ENCODE measurements at regions not wholly inside any gene's neighbourhood (a gene's known extent, or its start where the extent isn't known, plus 50 kb on each side); places are given as distances from the start of the nearest gene placed in this dataset.
A peak's percentile ranks its signal among the peaks of the same experiment; 100 is the strongest.

DNA sequence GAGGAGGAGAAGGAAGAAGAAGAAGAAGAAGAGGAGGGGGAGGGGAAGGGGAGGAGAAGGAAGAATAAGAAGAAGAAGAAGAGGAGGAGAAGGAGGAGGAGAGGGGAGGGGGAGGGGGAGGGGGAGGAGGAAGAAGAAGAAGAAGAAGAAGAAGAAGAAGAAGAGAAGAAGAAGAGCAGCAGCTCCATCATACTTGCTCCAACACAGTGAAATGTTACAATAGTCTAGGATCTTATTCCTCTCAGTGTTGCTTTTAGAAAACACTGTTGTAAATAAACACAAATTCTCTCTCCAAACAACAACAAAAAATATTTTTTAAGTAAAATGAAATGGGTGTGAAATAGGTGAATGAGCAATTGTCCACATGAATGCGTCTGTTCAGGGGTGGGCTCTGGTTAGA is 126.6 kb upstream of the KCNJ16 start:
- intact Hi-C loops (cut with micrococcal nuclease) (no loop called here), in situ Hi-C loops (cut with MboI) (no loop called here)
- no peak for ATAC-seq
- Histone ChIP-seq H3K9me1 (ENCODE audit: control insufficient read depth, insufficient read depth, low read length) (no peaks in the 10 kb centered on the region), H3K27ac (ENCODE audit: extremely low read depth, low read depth, low read length) (no peak overlapping the region), H3K4me2 (ENCODE audit: insufficient read depth, low read length) (no peak overlapping the region), H3K4me1 (replicated peaks in 1 of 2; ENCODE audit: control insufficient read depth in 2 of 2, insufficient read depth in 2 of 2, low read length in 2 of 2) (peaks cover 0 to 2% of the 10 kb centered on the region in 2 experiments; a peak in 2 of 5 replicates), H3K79me2 (ENCODE audit: control insufficient read depth, insufficient read depth, low read length) (no peaks in the 10 kb centered on the region), H3K27me3 (ENCODE audit: control insufficient read depth in 2 of 2, insufficient read depth in 2 of 2, low read length in 2 of 2) (no peaks in the 10 kb centered on the region), H4K20me1 (replicated peaks; ENCODE audit: control insufficient read depth, insufficient read depth, low read length) (no peaks in the 10 kb centered on the region), H3K9me3 (replicated peaks; ENCODE audit: control insufficient read depth, insufficient read depth, low read depth, low read length) (0 out of 2 replicates have a peak, but pooled peaks cover 4% of the 10 kb centered on the region), H3K36me3 (ENCODE audit: control insufficient read depth, insufficient read depth, low read length) (no peaks in the 10 kb centered on the region; the same call in 2 of the 3 replicates), H3K4me3 (no peak overlapping the region), H2AFZ (ENCODE audit: low read depth, low read length) (no peak overlapping the region), H3K9ac (ENCODE audit: insufficient read depth in 1 of 2, low read depth in 2 of 2, low read length in 2 of 2) (no peak overlapping the region)
- CTCF ChIA-PET (ENCODE audit: low intra/inter-chr PET ratio), result no interaction called here
- FAIRE-seq, result no peak
- POLR2A ChIA-PET, result no interaction called here
- no peak for TF ChIP-seq ZNF780A (CRISPR knock-in tag; IDR thresholded peaks at IDR 0.05)
- TF ChIP-seq, protein P1, sequence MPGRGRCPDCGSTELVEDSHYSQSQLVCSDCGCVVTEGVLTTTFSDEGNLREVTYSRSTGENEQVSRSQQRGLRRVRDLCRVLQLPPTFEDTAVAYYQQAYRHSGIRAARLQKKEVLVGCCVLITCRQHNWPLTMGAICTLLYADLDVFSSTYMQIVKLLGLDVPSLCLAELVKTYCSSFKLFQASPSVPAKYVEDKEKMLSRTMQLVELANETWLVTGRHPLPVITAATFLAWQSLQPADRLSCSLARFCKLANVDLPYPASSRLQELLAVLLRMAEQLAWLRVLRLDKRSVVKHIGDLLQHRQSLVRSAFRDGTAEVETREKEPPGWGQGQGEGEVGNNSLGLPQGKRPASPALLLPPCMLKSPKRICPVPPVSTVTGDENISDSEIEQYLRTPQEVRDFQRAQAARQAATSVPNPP (IDR thresholded peaks at IDR 0.05; ENCODE audit: borderline replicate concordance, insufficient read depth, insufficient read length), result no peak
- WGBS (ENCODE audit: insufficient coverage, low coverage, missing lambda C conversion rate), result 21% methylated on average over 1 of the region's 1 CpG
- no TSS peak for BruUV-seq (replicated peaks)
- DNase-seq (ENCODE audit: extremely low read depth in 1 of 4, low spot score in 3 of 4), result no peak

DNA sequence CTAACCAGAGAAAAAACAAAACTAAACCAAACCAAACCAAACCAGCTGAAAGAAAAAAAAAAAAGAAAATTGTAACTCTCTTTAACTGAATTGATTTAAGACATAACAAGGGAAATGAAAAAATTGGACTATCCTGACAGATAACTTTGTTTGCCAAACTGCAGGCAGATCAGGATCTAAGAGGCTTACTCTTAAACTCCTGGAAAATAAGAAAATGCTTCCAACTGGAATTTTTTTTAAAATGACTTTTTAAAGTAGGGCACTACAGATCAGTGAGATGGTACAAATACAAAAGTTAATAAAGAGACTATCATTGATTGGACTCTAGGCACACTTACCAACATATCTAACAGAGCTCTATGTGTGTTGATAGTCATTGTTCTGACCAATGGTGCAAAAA is 125.5 kb upstream of the KCNJ16 start:
- H3K9me3 ChIP-seq (replicated peaks; ENCODE audit: control insufficient read depth, insufficient read depth, low read depth, low read length), result 0 out of 2 replicates have a peak, but pooled peaks cover 4% of the 10 kb centered on the region
- CTCF ChIA-PET (ENCODE audit: low intra/inter-chr PET ratio), result no interaction called here
- no peak for TF ChIP-seq PTBP1 (IDR thresholded peaks at IDR 0.05; ENCODE audit: low read depth, low read length)
- TF ChIP-seq TARDBP (IDR thresholded peaks at IDR 0.05), result no peak
- TF ChIP-seq, protein P2, sequence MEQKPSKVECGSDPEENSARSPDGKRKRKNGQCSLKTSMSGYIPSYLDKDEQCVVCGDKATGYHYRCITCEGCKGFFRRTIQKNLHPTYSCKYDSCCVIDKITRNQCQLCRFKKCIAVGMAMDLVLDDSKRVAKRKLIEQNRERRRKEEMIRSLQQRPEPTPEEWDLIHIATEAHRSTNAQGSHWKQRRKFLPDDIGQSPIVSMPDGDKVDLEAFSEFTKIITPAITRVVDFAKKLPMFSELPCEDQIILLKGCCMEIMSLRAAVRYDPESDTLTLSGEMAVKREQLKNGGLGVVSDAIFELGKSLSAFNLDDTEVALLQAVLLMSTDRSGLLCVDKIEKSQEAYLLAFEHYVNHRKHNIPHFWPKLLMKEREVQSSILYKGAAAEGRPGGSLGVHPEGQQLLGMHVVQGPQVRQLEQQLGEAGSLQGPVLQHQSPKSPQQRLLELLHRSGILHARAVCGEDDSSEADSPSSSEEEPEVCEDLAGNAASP (IDR thresholded peaks at IDR 0.05), result no peak
- no peak for TF ChIP-seq ZEB2 (IDR thresholded peaks at IDR 0.05)
- no peak for TF ChIP-seq FOXJ2 (tag; IDR thresholded peaks at IDR 0.05)
- no peak for TF ChIP-seq CBX5 (IDR thresholded peaks at IDR 0.05; ENCODE audit: borderline replicate concordance, low read depth)
- TF ChIP-seq, protein P3, sequence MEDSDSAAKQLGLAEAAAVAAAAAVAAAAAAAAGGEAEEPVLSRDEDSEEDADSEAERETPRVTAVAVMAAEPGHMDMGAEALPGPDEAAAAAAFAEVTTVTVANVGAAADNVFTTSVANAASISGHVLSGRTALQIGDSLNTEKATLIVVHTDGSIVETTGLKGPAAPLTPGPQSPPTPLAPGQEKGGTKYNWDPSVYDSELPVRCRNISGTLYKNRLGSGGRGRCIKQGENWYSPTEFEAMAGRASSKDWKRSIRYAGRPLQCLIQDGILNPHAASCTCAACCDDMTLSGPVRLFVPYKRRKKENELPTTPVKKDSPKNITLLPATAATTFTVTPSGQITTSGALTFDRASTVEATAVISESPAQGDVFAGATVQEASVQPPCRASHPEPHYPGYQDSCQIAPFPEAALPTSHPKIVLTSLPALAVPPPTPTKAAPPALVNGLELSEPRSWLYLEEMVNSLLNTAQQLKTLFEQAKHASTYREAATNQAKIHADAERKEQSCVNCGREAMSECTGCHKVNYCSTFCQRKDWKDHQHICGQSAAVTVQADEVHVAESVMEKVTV (CRISPR knock-in tag; IDR thresholded peaks at IDR 0.05), result no peak
- TF ChIP-seq, protein P4, sequence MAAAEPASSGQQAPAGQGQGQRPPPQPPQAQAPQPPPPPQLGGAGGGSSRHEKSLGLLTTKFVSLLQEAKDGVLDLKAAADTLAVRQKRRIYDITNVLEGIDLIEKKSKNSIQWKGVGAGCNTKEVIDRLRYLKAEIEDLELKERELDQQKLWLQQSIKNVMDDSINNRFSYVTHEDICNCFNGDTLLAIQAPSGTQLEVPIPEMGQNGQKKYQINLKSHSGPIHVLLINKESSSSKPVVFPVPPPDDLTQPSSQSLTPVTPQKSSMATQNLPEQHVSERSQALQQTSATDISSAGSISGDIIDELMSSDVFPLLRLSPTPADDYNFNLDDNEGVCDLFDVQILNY (CRISPR knock-in tag; IDR thresholded peaks at IDR 0.05), result no peak
- TF ChIP-seq, protein P5, sequence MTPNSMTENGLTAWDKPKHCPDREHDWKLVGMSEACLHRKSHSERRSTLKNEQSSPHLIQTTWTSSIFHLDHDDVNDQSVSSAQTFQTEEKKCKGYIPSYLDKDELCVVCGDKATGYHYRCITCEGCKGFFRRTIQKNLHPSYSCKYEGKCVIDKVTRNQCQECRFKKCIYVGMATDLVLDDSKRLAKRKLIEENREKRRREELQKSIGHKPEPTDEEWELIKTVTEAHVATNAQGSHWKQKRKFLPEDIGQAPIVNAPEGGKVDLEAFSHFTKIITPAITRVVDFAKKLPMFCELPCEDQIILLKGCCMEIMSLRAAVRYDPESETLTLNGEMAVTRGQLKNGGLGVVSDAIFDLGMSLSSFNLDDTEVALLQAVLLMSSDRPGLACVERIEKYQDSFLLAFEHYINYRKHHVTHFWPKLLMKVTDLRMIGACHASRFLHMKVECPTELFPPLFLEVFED (CRISPR knock-in tag; conservative IDR thresholded peaks at IDR 0.05), result no peak

More for the DNA sequence above, 125.5 kb upstream of the KCNJ16 start:
- no peaks in the 10 kb centered on the region for H3K79me2 ChIP-seq (ENCODE audit: control insufficient read depth, insufficient read depth, low read length)
- intact Hi-C loops (cut with micrococcal nuclease) (no loop called here), in situ Hi-C loops (cut with MboI) (no loop called here)
- peak overlapping the region; percentile 17; the same call in 1 of the 3 replicates for H3K27ac ChIP-seq (ENCODE audit: extremely low read depth, low read depth, low read length)
- no TSS peak for BruUV-seq (replicated peaks)
- no peaks in the 10 kb centered on the region for H3K27me3 ChIP-seq (ENCODE audit: control insufficient read depth in 2 of 2, insufficient read depth in 2 of 2, low read length in 2 of 2)
- H3K4me3 ChIP-seq, result no peak overlapping the region
- no peak overlapping the region for H2AFZ ChIP-seq (ENCODE audit: low read depth, low read length)
- no peaks in the 10 kb centered on the region for H3K9me1 ChIP-seq (ENCODE audit: control insufficient read depth, insufficient read depth, low read length)
- no peak for FAIRE-seq
- H3K4me2 ChIP-seq (ENCODE audit: insufficient read depth, low read length), result no peak overlapping the region
- H3K9ac ChIP-seq (ENCODE audit: insufficient read depth in 1 of 2, low read depth in 2 of 2, low read length in 2 of 2), result no peak overlapping the region
- no peak; the same call in 2 of the 3 replicates for ATAC-seq
- no peak for DNase-seq (ENCODE audit: extremely low read depth in 1 of 4, low spot score in 3 of 4)
- no peaks in the 10 kb centered on the region; the same call in 2 of the 3 replicates for H3K36me3 ChIP-seq (ENCODE audit: control insufficient read depth, insufficient read depth, low read length)
- POLR2A ChIA-PET, result interaction anchor here (1.2 kb wide), 1 partner anchor 12 kb away, joined by 3 read pairs; no protein-coding TSS in a partner anchor
- no peaks in the 10 kb centered on the region for H4K20me1 ChIP-seq (replicated peaks; ENCODE audit: control insufficient read depth, insufficient read depth, low read length)
- H3K4me1 ChIP-seq (replicated peaks in 1 of 2; ENCODE audit: control insufficient read depth in 2 of 2, insufficient read depth in 2 of 2, low read length in 2 of 2), result peaks cover 0 to 2% of the 10 kb centered on the region in 2 experiments; a peak in 2 of 5 replicates

Data from K562 (cell line).